ENCODE measurements at regions not wholly inside any gene's neighbourhood (a gene's known extent, or its start where the extent isn't known, plus 50 kb on each side); places are given as distances from the start of the nearest gene placed in this dataset.

DNA sequence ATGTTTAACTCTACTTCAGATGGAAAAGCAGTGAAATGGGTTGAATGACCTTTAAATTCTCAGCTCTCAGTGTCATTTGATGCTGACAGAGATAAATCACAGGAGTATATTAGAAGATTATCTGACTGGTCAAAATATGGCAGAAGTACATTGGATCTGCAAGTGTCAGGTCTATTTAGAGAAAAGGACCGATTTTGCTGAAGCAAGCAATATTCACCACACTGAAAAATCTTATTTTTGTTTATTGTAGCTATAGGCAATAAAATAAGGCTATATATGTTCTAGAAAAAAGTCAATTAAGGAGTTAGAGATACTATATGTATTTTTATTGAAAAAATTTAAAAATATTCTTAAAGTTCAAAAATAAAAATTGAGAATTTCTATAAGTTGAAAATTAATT lies 325.3 kb downstream of the CXXC4 start:
- TF ChIP-seq POLR2A (IDR thresholded peaks at IDR 0.05) (no peak), CTCF (IDR thresholded peaks at IDR 0.05 in 8 of 11, conservative IDR thresholded peaks at IDR 0.05 in 3 of 11) (no peak), POLR2AphosphoS5 (IDR thresholded peaks at IDR 0.05) (no peak)
